Germinal center (tissue), 1 donor: ENCODE measurements at regions not wholly inside any gene's neighbourhood (a gene's known extent, or its start where the extent isn't known, plus 50 kb on each side); places are given as distances from the start of the nearest gene placed in this dataset.

Source experiments
- DNase-seq: peaks from one replicate; pipeline ENCODE4 v3.0.0; 2012; ENCODE audit warnings: mixed read lengths, low spot score

- DNase-seq, result no peak
Measured at GRCh38 chr7:41524876-41525275, 178.0 kb downstream of the INHBA start.

- no peak for DNase-seq
Measured at GRCh38 chr7:41520445-41520844, 182.4 kb downstream of the INHBA start.

- no peak for DNase-seq
Measured at GRCh38 chr7:41517771-41518170, 185.1 kb downstream of the INHBA start.

- no peak for DNase-seq
Measured at GRCh38 chr7:41508755-41509154, 194.1 kb downstream of the INHBA start.

GRCh38 chr7:41507686-41508268, 195.1 kb downstream of the INHBA start:
- no peak for DNase-seq

GRCh38 chr7:41504214-41504980, 198.5 kb downstream of the INHBA start:
- DNase-seq, result no peak

- no peak for DNase-seq
Measured at GRCh38 chr7:41503438-41503837, 199.5 kb downstream of the INHBA start.

GRCh38 chr7:41501466-41501865, 201.4 kb downstream of the INHBA start:
- no peak for DNase-seq

GRCh38 chr7:41501006-41501405, 201.9 kb downstream of the INHBA start:
- no peak for DNase-seq

GRCh38 chr7:41492603-41493002, 210.3 kb downstream of the INHBA start:
- DNase-seq, result no peak

- no peak for DNase-seq
Measured at GRCh38 chr7:41491883-41492471, 210.9 kb downstream of the INHBA start.

GRCh38 chr7:41491308-41491707, 211.6 kb downstream of the INHBA start:
- no peak for DNase-seq

- DNase-seq, result no peak
Measured at GRCh38 chr7:41489885-41490284, 213.0 kb downstream of the INHBA start.

GRCh38 chr7:41487229-41487940, 215.5 kb downstream of the INHBA start:
- DNase-seq, result no peak

GRCh38 chr7:41481353-41481752, 221.5 kb downstream of the INHBA start:
- no peak for DNase-seq

- DNase-seq, result no peak
Measured at GRCh38 chr7:41478187-41478586, 224.7 kb downstream of the INHBA start.

- DNase-seq, result no peak
Measured at GRCh38 chr7:41476460-41476803, 226.5 kb downstream of the INHBA start.

- no peak for DNase-seq
Measured at GRCh38 chr7:41475801-41476459, 227.0 kb downstream of the INHBA start.

- no peak for DNase-seq
Measured at GRCh38 chr7:41472427-41473125, 230.3 kb downstream of the INHBA start.

- DNase-seq, result no peak
Measured at GRCh38 chr7:41470081-41470480, 232.8 kb downstream of the INHBA start.

GRCh38 chr7:41467596-41467995, 235.3 kb downstream of the INHBA start:
- no peak for DNase-seq
